ENCODE measurements at regions not wholly inside any gene's neighbourhood (a gene's known extent, or its start where the extent isn't known, plus 50 kb on each side); places are given as distances from the start of the nearest gene placed in this dataset.

- no peak for TF ChIP-seq CTCF (conservative IDR thresholded peaks at IDR 0.05 in 1 of 2, IDR thresholded peaks at IDR 0.05 in 1 of 2; ENCODE audit: low read depth in 1 of 2, low read length in 2 of 2)
- no peak for TF ChIP-seq EZH2 (IDR thresholded peaks at IDR 0.05; ENCODE audit: low read length, missing control alignments)
Observed at GRCh38 chr13:76038920-76039716, 403.0 kb downstream of the LMO7 start.

All from fibroblast of lung (primary cell).